GM23338 (cell line): ENCODE measurements at regions not wholly inside any gene's neighbourhood (a gene's known extent, or its start where the extent isn't known, plus 50 kb on each side); places are given as distances from the start of the nearest gene placed in this dataset.

Experiments used
- EZH2 ChIP-seq: fragments of 200-600 bp; sonication (generic); IDR thresholded peaks from one replicate; pipeline ENCODE4 v1.8.0; 2017; ENCODE audit warnings: antibody characterized with exemption, mild to moderate bottlenecking, low read depth; ENCODE audit not compliant: unreplicated experiment
- EZH2phosphoT487 ChIP-seq: fragments of 200-600 bp; sonication (generic); IDR thresholded peaks from one replicate; pipeline ENCODE4 v1.8.1; 2018; ENCODE audit warnings: antibody characterized with exemption; ENCODE audit not compliant: unreplicated experiment
- JUNB ChIP-seq: IDR thresholded peaks from one replicate; pipeline ENCODE4 v1.6.1; 2016; ENCODE audit warnings: antibody characterized with exemption; ENCODE audit not compliant: unreplicated experiment
- TF ChIP-seq, protein P1 (sequence below): fragments of 250-450 bp; sonication (Bioruptor Pico); IDR thresholded peaks from 2 replicates; pipeline ENCODE4 v1.5.0; 2020; ENCODE audit warnings: mild to moderate bottlenecking, moderate library complexity
- TF ChIP-seq, protein P2 (sequence below): IDR thresholded peaks from one replicate; pipeline ENCODE4 v1.6.1; 2018; ENCODE audit warnings: antibody characterized with exemption; ENCODE audit not compliant: unreplicated experiment

DNA sequence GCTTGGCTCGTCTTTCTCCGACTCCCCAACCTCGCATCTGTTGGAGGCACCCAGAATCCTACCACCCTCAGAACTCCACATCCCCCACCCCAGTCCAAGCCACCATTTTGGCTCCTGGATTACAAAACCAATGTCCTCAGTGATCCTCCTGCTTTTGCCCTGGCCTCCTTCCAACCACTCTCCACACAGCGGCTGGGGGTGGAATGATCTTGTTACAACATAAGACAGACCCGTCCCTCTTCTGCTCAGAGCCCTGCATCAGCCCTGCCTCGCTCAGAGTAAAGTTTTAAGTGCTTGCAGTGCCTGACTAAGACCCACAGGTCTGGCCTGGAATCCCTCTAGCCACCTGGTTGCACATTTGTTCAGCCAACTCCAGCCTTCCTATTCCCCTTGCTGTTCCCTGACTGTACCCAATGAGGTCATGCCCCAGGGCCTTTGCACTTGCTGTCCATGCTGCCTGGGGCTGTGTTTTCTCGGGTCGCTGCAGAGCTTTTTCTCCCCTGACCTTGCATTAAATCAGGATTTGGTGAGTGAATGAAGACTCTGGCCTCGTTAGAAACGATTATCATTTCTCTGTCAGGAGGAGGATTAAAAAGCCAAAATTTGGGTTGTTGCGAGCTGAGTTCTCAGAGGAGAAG is 67.3 kb downstream of the IGF2 start (continued):
- TF ChIP-seq, protein P1, sequence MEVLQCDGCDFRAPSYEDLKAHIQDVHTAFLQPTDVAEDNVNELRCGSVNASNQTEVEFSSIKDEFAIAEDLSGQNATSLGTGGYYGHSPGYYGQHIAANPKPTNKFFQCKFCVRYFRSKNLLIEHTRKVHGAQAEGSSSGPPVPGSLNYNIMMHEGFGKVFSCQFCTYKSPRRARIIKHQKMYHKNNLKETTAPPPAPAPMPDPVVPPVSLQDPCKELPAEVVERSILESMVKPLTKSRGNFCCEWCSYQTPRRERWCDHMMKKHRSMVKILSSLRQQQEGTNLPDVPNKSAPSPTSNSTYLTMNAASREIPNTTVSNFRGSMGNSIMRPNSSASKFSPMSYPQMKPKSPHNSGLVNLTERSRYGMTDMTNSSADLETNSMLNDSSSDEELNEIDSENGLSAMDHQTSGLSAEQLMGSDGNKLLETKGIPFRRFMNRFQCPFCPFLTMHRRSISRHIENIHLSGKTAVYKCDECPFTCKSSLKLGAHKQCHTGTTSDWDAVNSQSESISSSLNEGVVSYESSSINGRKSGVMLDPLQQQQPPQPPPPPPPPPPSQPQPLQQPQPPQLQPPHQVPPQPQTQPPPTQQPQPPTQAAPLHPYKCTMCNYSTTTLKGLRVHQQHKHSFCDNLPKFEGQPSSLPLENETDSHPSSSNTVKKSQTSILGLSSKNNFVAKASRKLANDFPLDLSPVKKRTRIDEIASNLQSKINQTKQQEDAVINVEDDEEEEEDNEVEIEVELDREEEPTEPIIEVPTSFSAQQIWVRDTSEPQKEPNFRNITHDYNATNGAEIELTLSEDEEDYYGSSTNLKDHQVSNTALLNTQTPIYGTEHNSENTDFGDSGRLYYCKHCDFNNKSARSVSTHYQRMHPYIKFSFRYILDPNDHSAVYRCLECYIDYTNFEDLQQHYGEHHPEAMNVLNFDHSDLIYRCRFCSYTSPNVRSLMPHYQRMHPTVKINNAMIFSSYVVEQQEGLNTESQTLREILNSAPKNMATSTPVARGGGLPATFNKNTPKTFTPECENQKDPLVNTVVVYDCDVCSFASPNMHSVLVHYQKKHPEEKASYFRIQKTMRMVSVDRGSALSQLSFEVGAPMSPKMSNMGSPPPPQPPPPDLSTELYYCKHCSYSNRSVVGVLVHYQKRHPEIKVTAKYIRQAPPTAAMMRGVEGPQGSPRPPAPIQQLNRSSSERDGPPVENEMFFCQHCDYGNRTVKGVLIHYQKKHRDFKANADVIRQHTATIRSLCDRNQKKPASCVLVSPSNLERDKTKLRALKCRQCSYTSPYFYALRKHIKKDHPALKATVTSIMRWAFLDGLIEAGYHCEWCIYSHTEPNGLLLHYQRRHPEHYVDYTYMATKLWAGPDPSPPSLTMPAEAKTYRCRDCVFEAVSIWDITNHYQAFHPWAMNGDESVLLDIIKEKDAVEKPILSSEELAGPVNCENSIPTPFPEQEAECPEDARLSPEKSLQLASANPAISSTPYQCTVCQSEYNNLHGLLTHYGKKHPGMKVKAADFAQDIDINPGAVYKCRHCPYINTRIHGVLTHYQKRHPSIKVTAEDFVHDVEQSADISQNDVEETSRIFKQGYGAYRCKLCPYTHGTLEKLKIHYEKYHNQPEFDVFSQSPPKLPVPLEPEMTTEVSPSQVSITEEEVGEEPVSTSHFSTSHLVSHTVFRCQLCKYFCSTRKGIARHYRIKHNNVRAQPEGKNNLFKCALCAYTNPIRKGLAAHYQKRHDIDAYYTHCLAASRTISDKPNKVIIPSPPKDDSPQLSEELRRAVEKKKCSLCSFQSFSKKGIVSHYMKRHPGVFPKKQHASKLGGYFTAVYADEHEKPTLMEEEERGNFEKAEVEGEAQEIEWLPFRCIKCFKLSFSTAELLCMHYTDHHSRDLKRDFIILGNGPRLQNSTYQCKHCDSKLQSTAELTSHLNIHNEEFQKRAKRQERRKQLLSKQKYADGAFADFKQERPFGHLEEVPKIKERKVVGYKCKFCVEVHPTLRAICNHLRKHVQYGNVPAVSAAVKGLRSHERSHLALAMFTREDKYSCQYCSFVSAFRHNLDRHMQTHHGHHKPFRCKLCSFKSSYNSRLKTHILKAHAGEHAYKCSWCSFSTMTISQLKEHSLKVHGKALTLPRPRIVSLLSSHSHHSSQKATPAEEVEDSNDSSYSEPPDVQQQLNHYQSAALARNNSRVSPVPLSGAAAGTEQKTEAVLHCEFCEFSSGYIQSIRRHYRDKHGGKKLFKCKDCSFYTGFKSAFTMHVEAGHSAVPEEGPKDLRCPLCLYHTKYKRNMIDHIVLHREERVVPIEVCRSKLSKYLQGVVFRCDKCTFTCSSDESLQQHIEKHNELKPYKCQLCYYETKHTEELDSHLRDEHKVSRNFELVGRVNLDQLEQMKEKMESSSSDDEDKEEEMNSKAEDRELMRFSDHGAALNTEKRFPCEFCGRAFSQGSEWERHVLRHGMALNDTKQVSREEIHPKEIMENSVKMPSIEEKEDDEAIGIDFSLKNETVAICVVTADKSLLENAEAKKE (CRISPR knock-in tag) = no peak
- TF ChIP-seq EZH2phosphoT487 = no peak
- TF ChIP-seq, protein P2, sequence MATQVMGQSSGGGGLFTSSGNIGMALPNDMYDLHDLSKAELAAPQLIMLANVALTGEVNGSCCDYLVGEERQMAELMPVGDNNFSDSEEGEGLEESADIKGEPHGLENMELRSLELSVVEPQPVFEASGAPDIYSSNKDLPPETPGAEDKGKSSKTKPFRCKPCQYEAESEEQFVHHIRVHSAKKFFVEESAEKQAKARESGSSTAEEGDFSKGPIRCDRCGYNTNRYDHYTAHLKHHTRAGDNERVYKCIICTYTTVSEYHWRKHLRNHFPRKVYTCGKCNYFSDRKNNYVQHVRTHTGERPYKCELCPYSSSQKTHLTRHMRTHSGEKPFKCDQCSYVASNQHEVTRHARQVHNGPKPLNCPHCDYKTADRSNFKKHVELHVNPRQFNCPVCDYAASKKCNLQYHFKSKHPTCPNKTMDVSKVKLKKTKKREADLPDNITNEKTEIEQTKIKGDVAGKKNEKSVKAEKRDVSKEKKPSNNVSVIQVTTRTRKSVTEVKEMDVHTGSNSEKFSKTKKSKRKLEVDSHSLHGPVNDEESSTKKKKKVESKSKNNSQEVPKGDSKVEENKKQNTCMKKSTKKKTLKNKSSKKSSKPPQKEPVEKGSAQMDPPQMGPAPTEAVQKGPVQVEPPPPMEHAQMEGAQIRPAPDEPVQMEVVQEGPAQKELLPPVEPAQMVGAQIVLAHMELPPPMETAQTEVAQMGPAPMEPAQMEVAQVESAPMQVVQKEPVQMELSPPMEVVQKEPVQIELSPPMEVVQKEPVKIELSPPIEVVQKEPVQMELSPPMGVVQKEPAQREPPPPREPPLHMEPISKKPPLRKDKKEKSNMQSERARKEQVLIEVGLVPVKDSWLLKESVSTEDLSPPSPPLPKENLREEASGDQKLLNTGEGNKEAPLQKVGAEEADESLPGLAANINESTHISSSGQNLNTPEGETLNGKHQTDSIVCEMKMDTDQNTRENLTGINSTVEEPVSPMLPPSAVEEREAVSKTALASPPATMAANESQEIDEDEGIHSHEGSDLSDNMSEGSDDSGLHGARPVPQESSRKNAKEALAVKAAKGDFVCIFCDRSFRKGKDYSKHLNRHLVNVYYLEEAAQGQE = no peak
- TF ChIP-seq EZH2 = no peak
- no peak for TF ChIP-seq JUNB
